Body of pancreas (tissue), 4 donors: ENCODE measurements at regions not wholly inside any gene's neighbourhood (a gene's known extent, or its start where the extent isn't known, plus 50 kb on each side); places are given as distances from the start of the nearest gene placed in this dataset.

Experiments used
- POLR2A ChIP-seq, 3 donors: fragments of 450-650 bp; IDR thresholded peaks; one replicate each; pipeline ENCODE4 v1.6.1; 2016; ENCODE audit warnings: antibody characterized with exemption in 3 of 3, mild to moderate bottlenecking in 2 of 3
- TF ChIP-seq, protein P1 (sequence below), 7 experiments: fragments of 450-650 bp in 4 of 7; fragments of 200-600 bp in 3 of 7; sonication (generic) in 3 of 7; IDR thresholded peaks; one replicate each; pipeline ENCODE4 v1.5.1; 2016 to 2019; ENCODE audit warnings: antibody characterized with exemption in 7 of 7

DNA sequence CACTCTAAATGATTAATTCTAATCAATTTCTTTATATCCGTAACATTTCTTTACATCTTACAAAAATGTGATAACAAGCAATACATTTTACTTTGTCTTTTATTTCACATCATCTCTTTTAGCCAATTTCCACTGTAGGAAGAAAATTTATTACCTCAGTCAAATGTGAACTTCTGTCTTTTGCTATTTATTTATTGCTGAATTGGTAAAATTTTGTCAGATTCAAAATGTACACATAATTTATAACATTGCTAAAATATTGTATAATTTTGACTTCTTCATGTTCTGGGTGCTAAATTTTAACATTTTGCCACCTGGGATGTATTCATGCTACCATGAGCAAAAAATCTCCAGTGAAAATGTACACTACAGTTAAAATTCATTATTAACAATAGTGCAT is 158.0 kb downstream of the HGF start:
- TF ChIP-seq, protein P1, sequence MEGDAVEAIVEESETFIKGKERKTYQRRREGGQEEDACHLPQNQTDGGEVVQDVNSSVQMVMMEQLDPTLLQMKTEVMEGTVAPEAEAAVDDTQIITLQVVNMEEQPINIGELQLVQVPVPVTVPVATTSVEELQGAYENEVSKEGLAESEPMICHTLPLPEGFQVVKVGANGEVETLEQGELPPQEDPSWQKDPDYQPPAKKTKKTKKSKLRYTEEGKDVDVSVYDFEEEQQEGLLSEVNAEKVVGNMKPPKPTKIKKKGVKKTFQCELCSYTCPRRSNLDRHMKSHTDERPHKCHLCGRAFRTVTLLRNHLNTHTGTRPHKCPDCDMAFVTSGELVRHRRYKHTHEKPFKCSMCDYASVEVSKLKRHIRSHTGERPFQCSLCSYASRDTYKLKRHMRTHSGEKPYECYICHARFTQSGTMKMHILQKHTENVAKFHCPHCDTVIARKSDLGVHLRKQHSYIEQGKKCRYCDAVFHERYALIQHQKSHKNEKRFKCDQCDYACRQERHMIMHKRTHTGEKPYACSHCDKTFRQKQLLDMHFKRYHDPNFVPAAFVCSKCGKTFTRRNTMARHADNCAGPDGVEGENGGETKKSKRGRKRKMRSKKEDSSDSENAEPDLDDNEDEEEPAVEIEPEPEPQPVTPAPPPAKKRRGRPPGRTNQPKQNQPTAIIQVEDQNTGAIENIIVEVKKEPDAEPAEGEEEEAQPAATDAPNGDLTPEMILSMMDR (IDR thresholded peaks at IDR 0.05): no peak
- TF ChIP-seq POLR2A (IDR thresholded peaks at IDR 0.05): no peak
